HepG2 (cell line): ENCODE measurements at regions not wholly inside any gene's neighbourhood (a gene's known extent, or its start where the extent isn't known, plus 50 kb on each side); places are given as distances from the start of the nearest gene placed in this dataset.

Experiments used
- ELF1 ChIP-seq: sonication (generic); formaldehyde crosslinking; IDR thresholded peaks from 2 replicates; pipeline ENCODE4 v1.4.0; 2020; ENCODE audit warnings: missing genetic modification reagents
- EP300 ChIP-seq, 3 experiments: sonication (generic) in 1 of 3; formaldehyde crosslinking in 1 of 3; IDR thresholded peaks; 2 replicates each; pipeline versions ENCODE4 v1.5.1 to v1.6.1; 2011 to 2020; ENCODE audit warnings: low read depth in 2 of 3, low read length in 2 of 3, borderline replicate concordance in 1 of 3, improper control_type of control experiment in 1 of 3, mild to moderate bottlenecking in 1 of 3, missing genetic modification reagents in 1 of 3, moderate library complexity in 1 of 3
- EZH2 ChIP-seq: conservative IDR thresholded peaks from 2 replicates; pipeline ENCODE4 v1.6.1; 2012; ENCODE audit warnings: mild to moderate bottlenecking, low read depth, low read length, moderate library complexity
- HDAC2 ChIP-seq: sonication (generic); formaldehyde crosslinking; IDR thresholded peaks from 2 replicates; pipeline ENCODE4 v1.4.0; 2020; ENCODE audit warnings: missing genetic modification reagents
- HNF4A ChIP-seq: sonication (generic); formaldehyde crosslinking; IDR thresholded peaks from 2 replicates; pipeline ENCODE4 v1.4.0; 2020; ENCODE audit warnings: missing genetic modification reagents
- HNF4G ChIP-seq, 2 experiments: sonication (generic) in 1 of 2; formaldehyde crosslinking in 1 of 2; IDR thresholded peaks; 2 replicates each; pipeline versions ENCODE4 v1.4.0 to v1.6.1; 2011 to 2020; ENCODE audit warnings: borderline replicate concordance in 2 of 2, low read depth in 2 of 2, mild to moderate bottlenecking in 2 of 2, low read length in 1 of 2, missing genetic modification reagents in 1 of 2, moderate library complexity in 1 of 2
- NAIF1 ChIP-seq: sonication (generic); formaldehyde crosslinking; IDR thresholded peaks from 2 replicates; pipeline ENCODE4 v1.5.0; 2020; ENCODE audit warnings: mild to moderate bottlenecking, missing genetic modification reagents, borderline replicate concordance
- NR2F6 ChIP-seq, 2 experiments: IDR thresholded peaks; 2 replicates each; pipeline ENCODE4 v1.6.1; 2016; ENCODE audit warnings: antibody characterized with exemption in 1 of 2, mild to moderate bottlenecking in 1 of 2
- RORA ChIP-seq: sonication (generic); formaldehyde crosslinking; IDR thresholded peaks from 2 replicates; pipeline ENCODE4 v1.5.0; 2020; ENCODE audit warnings: mild to moderate bottlenecking, missing genetic modification reagents, moderate library complexity
- STAG1 ChIP-seq: sonication (generic); formaldehyde crosslinking; IDR thresholded peaks from 2 replicates; pipeline ENCODE4 v1.4.0; 2020; ENCODE audit warnings: missing genetic modification reagents
- ZBTB7A ChIP-seq: sonication (generic); formaldehyde crosslinking; IDR thresholded peaks from 2 replicates; pipeline ENCODE4 v1.8.0; 2022; ENCODE audit warnings: mild to moderate bottlenecking, missing genetic modification reagents
- ZNF781 ChIP-seq: sonication (generic); formaldehyde crosslinking; IDR thresholded peaks from 2 replicates; pipeline ENCODE4 v1.5.1; 2020; ENCODE audit warnings: borderline replicate concordance, mild to moderate bottlenecking, missing genetic modification reagents; ENCODE audit errors: not compliant biosample characterization
- TF ChIP-seq, protein P1 (sequence below), 2 experiments: fragments of 450-650 bp in 1 of 2; sonication (generic) in 1 of 2; formaldehyde crosslinking in 1 of 2; IDR thresholded peaks; 2 replicates each; pipeline versions ENCODE4 v1.6.1 to v1.8.0; 2016 to 2022; ENCODE audit warnings: antibody characterized with exemption in 1 of 2, mild to moderate bottlenecking in 1 of 2, missing genetic modification reagents in 1 of 2
- TF ChIP-seq, protein P2 (sequence below): sonication (generic); formaldehyde crosslinking; IDR thresholded peaks from 2 replicates; pipeline ENCODE4 v1.8.1; 2023; ENCODE audit warnings: mild to moderate bottlenecking, missing genetic modification reagents
- TF ChIP-seq, protein P3 (sequence below): sonication (generic); formaldehyde crosslinking; IDR thresholded peaks from 2 replicates; pipeline ENCODE4 v1.4.0; 2020; ENCODE audit warnings: missing genetic modification reagents

DNA sequence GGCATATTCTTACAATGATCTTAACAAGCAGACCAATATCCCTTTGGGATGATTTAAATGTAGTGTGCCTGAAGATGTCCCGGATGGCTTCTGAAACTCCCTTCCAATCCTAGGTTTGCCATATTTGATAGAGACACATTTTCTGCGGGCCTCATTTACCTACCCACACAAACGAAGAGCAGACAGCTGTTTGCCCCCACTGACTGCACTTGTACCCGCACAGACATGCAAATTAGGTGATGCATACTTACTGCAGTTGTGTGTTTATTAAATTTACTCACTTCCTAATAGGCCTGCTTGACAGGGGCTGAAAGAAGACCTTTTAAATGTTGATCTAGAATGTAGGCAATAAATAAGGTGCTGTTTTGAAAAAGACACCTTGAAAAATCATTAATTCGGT lies 257.9 kb upstream of the RRP15 start (continued):
- TF ChIP-seq, protein P1, sequence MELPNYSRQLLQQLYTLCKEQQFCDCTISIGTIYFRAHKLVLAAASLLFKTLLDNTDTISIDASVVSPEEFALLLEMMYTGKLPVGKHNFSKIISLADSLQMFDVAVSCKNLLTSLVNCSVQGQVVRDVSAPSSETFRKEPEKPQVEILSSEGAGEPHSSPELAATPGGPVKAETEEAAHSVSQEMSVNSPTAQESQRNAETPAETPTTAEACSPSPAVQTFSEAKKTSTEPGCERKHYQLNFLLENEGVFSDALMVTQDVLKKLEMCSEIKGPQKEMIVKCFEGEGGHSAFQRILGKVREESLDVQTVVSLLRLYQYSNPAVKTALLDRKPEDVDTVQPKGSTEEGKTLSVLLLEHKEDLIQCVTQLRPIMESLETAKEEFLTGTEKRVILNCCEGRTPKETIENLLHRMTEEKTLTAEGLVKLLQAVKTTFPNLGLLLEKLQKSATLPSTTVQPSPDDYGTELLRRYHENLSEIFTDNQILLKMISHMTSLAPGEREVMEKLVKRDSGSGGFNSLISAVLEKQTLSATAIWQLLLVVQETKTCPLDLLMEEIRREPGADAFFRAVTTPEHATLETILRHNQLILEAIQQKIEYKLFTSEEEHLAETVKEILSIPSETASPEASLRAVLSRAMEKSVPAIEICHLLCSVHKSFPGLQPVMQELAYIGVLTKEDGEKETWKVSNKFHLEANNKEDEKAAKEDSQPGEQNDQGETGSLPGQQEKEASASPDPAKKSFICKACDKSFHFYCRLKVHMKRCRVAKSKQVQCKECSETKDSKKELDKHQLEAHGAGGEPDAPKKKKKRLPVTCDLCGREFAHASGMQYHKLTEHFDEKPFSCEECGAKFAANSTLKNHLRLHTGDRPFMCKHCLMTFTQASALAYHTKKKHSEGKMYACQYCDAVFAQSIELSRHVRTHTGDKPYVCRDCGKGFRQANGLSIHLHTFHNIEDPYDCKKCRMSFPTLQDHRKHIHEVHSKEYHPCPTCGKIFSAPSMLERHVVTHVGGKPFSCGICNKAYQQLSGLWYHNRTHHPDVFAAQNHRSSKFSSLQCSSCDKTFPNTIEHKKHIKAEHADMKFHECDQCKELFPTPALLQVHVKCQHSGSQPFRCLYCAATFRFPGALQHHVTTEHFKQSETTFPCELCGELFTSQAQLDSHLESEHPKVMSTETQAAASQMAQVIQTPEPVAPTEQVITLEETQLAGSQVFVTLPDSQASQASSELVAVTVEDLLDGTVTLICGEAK (IDR thresholded peaks at IDR 0.05), result no peak
- TF ChIP-seq, protein P1 (CRISPR knock-in tag; IDR thresholded peaks at IDR 0.05), result no peak
- TF ChIP-seq NR2F6 (IDR thresholded peaks at IDR 0.05) (no peak), NR2F6 (CRISPR knock-in tag; IDR thresholded peaks at IDR 0.05) (no peak), ZNF781 (CRISPR knock-in tag) (no peak), ELF1 (no peak), RORA (no peak), ZBTB7A (CRISPR knock-in tag) (no peak), HDAC2 (CRISPR knock-in tag) (no peak), HNF4G (IDR thresholded peaks at IDR 0.05; ENCODE audit: borderline replicate concordance, low read depth, low read length) (no peak), HNF4G (CRISPR knock-in tag; IDR thresholded peaks at IDR 0.05; ENCODE audit: borderline replicate concordance, low read depth) (no peak), EZH2 (no peak), HNF4A (CRISPR knock-in tag) (no peak), EP300 (IDR thresholded peaks at IDR 0.05; ENCODE audit: low read depth in 2 of 2, low read length in 2 of 2) (no peak), EP300 (CRISPR knock-in tag; IDR thresholded peaks at IDR 0.05; ENCODE audit: borderline replicate concordance) (no peak), STAG1 (no peak), NAIF1 (no peak)
- TF ChIP-seq, protein P2, sequence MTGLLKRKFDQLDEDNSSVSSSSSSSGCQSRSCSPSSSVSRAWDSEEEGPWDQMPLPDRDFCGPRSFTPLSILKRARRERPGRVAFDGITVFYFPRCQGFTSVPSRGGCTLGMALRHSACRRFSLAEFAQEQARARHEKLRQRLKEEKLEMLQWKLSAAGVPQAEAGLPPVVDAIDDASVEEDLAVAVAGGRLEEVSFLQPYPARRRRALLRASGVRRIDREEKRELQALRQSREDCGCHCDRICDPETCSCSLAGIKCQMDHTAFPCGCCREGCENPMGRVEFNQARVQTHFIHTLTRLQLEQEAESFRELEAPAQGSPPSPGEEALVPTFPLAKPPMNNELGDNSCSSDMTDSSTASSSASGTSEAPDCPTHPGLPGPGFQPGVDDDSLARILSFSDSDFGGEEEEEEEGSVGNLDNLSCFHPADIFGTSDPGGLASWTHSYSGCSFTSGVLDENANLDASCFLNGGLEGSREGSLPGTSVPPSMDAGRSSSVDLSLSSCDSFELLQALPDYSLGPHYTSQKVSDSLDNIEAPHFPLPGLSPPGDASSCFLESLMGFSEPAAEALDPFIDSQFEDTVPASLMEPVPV (CRISPR knock-in tag), result no peak
- TF ChIP-seq, protein P3, sequence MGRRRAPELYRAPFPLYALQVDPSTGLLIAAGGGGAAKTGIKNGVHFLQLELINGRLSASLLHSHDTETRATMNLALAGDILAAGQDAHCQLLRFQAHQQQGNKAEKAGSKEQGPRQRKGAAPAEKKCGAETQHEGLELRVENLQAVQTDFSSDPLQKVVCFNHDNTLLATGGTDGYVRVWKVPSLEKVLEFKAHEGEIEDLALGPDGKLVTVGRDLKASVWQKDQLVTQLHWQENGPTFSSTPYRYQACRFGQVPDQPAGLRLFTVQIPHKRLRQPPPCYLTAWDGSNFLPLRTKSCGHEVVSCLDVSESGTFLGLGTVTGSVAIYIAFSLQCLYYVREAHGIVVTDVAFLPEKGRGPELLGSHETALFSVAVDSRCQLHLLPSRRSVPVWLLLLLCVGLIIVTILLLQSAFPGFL (CRISPR knock-in tag), result no peak
